GM12864 (cell line): ENCODE measurements at regions not wholly inside any gene's neighbourhood (a gene's known extent, or its start where the extent isn't known, plus 50 kb on each side); places are given as distances from the start of the nearest gene placed in this dataset.

Source experiments
- DNase-seq: peaks from one replicate; pipeline ENCODE4 v3.0.0-alpha.2; 2011; ENCODE audit warnings: low read depth
- H3K4me3 ChIP-seq: 2 replicates; pipeline ENCODE4 v1.5.1; 2011; ENCODE audit warnings: mild to moderate bottlenecking, low read depth, low read length, control low read depth
- TF ChIP-seq, protein P1 (sequence below): IDR thresholded peaks from 2 replicates; pipeline ENCODE4 v1.5.1; 2011; ENCODE audit warnings: low read depth, mild to moderate bottlenecking, moderate library complexity, low read length, control low read depth, inconsistent platforms; ENCODE audit errors: missing control alignments

DNA sequence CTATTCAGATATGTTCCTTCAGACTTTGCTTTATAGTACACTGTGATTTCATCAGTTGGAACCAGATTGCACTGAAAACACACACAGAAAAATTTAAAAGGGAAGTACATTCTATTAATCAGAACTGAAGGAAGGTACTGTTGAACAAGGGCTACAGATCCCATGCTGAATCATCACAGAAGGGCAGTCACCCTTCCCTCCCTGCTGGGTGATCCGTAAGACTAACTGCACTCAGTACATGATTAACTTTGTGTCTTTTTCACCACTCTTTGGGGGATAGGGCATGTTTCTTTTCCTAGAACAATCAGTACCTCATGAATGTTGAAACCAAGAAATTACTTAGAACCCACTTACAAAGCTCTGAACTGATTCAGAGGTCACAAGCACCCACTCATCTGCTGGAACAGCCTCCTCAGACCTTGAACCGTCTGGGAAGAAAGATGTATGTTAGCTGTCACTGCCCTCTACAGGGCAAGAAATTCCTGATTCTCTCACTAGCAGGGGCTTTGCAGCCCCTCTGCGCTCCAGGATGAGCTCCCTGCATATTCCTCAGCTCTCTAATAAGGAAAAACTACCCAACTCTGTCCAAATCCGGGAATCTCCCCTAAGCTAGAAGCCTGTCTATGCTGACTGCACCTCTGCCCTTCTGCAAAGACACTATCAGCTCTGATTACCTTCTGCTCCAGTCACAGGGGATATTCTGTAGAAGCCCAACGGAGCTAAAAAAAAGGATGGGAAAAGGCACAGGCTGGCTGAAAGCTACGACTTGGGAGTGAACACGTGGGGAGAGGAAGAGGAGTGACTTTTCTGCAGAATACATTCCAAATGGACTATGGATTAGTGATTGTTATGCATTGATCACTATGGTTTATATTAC is 51.0 kb downstream of the IARS1 start:
- TF ChIP-seq, protein P1, sequence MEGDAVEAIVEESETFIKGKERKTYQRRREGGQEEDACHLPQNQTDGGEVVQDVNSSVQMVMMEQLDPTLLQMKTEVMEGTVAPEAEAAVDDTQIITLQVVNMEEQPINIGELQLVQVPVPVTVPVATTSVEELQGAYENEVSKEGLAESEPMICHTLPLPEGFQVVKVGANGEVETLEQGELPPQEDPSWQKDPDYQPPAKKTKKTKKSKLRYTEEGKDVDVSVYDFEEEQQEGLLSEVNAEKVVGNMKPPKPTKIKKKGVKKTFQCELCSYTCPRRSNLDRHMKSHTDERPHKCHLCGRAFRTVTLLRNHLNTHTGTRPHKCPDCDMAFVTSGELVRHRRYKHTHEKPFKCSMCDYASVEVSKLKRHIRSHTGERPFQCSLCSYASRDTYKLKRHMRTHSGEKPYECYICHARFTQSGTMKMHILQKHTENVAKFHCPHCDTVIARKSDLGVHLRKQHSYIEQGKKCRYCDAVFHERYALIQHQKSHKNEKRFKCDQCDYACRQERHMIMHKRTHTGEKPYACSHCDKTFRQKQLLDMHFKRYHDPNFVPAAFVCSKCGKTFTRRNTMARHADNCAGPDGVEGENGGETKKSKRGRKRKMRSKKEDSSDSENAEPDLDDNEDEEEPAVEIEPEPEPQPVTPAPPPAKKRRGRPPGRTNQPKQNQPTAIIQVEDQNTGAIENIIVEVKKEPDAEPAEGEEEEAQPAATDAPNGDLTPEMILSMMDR = no peak
- DNase-seq = no peak
- no peak overlapping the region for H3K4me3 ChIP-seq

DNA sequence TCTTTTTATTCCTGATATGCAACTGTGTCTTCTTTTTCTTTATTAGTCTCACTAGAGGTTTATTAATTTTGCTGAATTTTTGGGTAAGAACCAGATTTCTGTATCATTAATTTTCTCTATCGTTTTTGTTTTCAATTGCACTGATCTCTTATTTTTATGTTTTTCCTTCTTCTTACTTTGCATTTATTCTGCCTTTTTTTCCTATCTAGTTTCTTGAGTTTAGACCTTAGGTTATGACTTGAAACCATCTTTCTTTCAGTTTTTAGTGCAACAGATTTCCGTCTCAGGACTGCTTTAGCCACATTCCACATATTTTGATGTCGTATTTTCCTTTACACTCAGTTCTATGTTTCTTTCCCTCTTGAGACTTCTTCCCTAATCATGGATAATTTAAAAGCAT is 56.6 kb downstream of the IARS1 start:
- no peak for DNase-seq
- TF ChIP-seq, protein P1 = no peak
- H3K4me3 ChIP-seq = no peak overlapping the region

DNA sequence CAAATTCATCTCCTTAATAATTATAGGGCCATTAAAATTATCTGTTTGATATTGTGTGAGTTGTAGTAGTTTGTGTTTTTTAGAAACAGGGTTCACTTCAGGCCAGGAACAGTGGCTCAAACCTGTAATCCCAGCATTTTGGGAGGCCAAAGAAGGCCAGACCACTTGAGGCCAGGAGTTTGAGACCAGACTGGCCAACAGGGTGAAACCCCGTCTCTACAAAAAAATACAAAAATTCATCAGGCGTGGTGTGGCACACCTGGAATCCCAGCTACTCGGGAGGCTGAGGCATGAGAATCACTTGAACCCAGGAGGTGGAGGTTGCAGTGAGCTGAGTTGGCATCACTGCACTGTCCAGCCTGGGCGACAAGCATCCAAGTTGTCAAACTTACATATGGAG is 57.0 kb downstream of the IARS1 start:
- TF ChIP-seq, protein P1 = no peak
- H3K4me3 ChIP-seq = no peak overlapping the region
- no peak for DNase-seq

DNA sequence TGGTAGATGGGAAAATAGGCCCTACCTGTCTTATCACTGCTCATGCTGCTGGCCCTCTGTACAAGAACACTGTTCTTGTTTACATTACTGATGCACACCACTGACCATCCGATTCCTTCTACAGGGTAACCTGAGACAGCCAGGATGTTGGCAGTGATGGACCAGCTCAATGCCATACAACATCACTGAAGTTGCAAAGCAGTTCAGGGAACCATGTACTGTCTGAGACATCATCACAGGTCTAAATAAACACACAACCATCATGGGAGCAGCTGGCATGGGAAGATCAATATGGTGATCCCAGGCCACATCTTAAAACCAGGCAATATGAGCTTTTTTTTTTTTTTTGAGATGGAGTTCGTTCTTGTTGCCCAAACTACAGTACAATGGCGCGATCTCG is 59.0 kb downstream of the IARS1 start:
- DNase-seq = no peak
- TF ChIP-seq, protein P1 = no peak
- H3K4me3 ChIP-seq = no peak overlapping the region

DNA sequence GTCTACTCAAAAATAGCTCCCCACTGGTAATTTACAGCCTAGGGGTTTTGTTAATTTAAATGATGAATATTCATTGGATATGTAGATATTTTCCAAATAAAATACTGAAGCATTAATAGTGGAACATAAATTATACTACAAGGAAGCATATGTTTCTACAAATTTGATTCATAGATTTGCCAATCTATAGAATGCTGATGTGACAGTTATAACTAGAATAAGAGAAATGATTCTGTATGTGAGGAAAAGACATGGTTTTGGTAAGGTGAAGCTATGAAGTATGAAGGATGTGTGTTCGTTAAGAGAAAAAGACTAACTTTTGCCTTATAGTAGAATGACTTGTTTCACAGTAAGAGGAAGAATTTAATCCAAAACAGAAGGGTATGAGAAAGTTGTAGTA is 61.3 kb downstream of the IARS1 start:
- DNase-seq = no peak
- H3K4me3 ChIP-seq = no peak overlapping the region
- TF ChIP-seq, protein P1 = no peak

DNA sequence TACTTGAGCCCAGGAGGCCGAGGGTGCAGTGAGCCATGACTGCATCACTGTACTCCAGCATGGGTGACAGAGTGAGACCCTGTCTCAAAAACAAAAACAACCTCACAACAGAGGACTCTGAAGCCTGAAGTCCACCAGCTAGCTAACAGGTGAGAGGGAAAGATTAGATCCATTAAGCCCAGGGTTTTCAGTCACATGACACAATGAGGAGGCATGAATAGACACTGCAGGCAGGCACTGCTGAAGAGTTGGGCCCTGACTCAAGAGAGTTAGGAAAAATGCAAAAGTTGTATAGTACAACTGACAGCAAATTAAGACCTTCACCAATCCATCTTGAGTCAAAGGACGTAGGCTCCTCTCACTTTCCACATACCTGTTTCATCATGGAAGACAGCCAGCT is 64.9 kb downstream of the IARS1 start:
- DNase-seq = no peak
- TF ChIP-seq, protein P1 = no peak
- no peak overlapping the region for H3K4me3 ChIP-seq

DNA sequence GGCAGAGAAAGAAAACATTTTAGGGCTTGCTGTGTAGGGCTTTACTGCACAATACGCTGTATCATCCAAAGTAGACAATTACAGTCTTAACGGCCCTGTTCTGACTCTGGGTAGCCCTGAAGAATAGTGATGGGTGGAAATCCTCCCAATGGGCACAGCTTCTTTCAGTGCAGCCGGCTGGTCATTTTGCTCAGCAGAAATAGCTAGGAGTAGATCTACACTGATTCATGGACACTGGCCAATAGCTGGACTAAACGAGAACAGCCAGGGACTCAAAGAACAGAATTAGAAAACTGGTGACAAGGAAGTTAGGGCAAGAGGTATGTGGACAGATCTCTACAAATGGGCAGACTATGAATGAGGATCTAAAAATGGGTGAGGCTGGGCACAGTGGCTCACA is 69.3 kb downstream of the IARS1 start:
- H3K4me3 ChIP-seq = no peak overlapping the region
- DNase-seq = no peak
- TF ChIP-seq, protein P1 = no peak
